Ovary (tissue), 3 donors: ENCODE measurements at regions not wholly inside any gene's neighbourhood (a gene's known extent, or its start where the extent isn't known, plus 50 kb on each side); places are given as distances from the start of the nearest gene placed in this dataset.

ENCODE experiments used
- CTCF ChIP-seq, 3 donors: fragments of 450-650 bp in 2 of 3; fragments of 200-600 bp in 1 of 3; IDR thresholded peaks; one replicate each; pipeline versions ENCODE4 v1.5.1 to v1.8.0; 2016 to 2022; ENCODE audit warnings: antibody characterized with exemption in 3 of 3, mild to moderate bottlenecking in 1 of 3
- EP300 ChIP-seq: sonication (generic); formaldehyde crosslinking; IDR thresholded peaks from one replicate; pipeline ENCODE4 v1.6.1; 2017; ENCODE audit warnings: antibody characterized with exemption
- donor health status: DM: no; HTN: no; CAD: no.

GRCh38 chr7:12517451-12517850 is 53.1 kb upstream of the SCIN start:
- TF ChIP-seq CTCF (IDR thresholded peaks at IDR 0.05) (no peak), EP300 (no peak)
